GM19468 (cell line): ENCODE measurements at regions not wholly inside any gene's neighbourhood (a gene's known extent, or its start where the extent isn't known, plus 50 kb on each side); places are given as distances from the start of the nearest gene placed in this dataset.
"Not testable (repeated sequence)": the region's sequence is repeated elsewhere in the genome, so short reads cannot be mapped to it uniquely, and the experiment has no call there.

Source experiments
- ATAC-seq: cut with Tn5 transposase; IDR thresholded peaks from one replicate; pipeline ENCODE4 v1.9.1; 2021; ENCODE audit warnings: mild to moderate bottlenecking, moderate library complexity, moderate number of reproducible peaks; ENCODE audit not compliant: unreplicated experiment; ENCODE audit errors: extremely low read depth

- no peak for ATAC-seq
Observed at GRCh38 chrX:4655743-4656142, 942.3 kb upstream of the PRKX start.

GRCh38 chrX:4642114-4642513, 928.7 kb upstream of the PRKX start:
- ATAC-seq: no peak

DNA sequence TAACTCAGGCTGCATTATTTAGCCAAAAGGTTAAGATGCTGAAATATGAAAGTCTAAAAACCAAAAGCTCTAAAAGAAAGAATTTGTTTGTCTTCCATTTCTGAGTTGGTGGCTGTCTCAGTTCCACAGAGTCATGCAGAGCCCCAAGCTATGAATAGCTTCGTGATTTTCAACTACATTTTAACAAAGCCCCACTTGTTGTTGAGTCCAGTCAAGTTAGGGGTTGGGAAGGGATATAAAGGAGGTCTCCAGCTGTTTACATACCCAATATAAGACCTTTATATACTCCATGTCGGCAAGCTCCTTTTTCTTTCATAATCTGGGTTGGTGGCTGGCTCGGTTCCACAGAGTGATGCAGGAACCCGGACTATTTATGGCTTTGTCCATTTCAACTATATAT, 924.6 kb upstream of the PRKX start:
- ATAC-seq: no peak

GRCh38 chrX:4627414-4627813, 914.0 kb upstream of the PRKX start:
- ATAC-seq: no peak

GRCh38 chrX:4622486-4623167, 909.2 kb upstream of the PRKX start:
- ATAC-seq: no peak

DNA sequence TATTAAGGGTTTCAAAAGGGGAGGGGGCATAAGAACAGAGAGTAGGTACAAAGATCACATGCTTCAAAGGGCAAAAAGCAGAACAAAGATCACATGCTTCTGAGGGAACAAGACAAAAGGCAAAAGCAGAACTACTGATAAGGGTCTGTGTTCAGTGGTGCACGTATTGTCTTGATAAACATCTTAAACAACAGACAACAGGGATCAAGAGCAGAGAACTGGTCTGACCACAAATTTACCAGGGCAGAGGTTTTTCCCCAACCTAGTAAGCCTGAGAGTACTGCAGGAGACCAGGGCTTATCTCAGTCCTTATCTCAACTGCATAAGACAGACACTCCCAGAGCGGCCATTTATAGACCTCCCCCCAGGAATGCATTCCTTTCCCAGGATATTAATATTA, 900.2 kb upstream of the PRKX start:
- not testable (repeated sequence) for ATAC-seq

DNA sequence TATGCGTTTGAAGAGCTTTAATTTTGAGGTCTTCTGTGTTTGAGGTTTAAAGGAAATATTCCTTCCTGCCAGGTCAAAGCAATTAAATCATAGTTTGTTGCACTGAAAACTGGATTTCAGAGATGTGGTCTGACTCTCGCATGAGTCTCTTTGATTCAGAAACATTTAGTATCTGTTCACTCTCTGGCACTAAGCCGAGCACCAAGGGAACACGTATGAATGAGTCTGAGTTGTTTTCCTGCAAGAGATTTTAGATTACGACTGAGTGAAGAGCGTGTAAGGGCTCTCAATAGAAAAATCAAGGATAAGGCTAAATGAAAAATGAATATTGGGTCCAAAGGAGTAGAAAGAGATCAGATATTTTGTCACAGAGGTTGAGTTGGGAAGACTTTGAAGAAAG, 875.4 kb upstream of the PRKX start:
- no peak for ATAC-seq

GRCh38 chrX:4588466-4588865, 875.0 kb upstream of the PRKX start:
- no peak for ATAC-seq

- ATAC-seq: no peak
Observed at GRCh38 chrX:4588056-4588455, 874.6 kb upstream of the PRKX start.

- ATAC-seq: no peak
Observed at GRCh38 chrX:4579999-4580398, 866.5 kb upstream of the PRKX start.

- no peak for ATAC-seq
Observed at GRCh38 chrX:4579480-4579879, 866.0 kb upstream of the PRKX start.

- no peak for ATAC-seq
Observed at GRCh38 chrX:4572691-4573090, 859.2 kb upstream of the PRKX start.

GRCh38 chrX:4570151-4570550, 856.7 kb upstream of the PRKX start:
- no peak for ATAC-seq

DNA sequence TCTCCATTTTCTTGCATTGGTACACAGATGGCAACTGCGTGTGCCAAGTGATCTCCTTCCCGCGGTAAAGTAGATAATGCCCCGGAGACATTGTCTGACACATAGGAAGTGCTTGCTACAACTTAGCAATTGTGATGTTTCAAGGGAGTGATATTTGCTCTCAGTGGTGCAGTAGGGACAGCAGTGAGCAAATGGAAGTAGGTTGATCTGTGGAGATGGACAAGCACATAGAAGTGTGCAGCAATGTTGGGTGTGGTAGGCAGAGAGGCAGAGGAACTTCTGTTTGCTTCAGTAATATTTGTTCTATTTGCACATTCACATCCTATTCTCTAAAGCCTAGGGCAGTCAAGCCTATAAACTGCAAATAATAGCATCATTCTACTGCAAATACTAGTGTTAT, 846.7 kb upstream of the PRKX start:
- no peak for ATAC-seq

DNA sequence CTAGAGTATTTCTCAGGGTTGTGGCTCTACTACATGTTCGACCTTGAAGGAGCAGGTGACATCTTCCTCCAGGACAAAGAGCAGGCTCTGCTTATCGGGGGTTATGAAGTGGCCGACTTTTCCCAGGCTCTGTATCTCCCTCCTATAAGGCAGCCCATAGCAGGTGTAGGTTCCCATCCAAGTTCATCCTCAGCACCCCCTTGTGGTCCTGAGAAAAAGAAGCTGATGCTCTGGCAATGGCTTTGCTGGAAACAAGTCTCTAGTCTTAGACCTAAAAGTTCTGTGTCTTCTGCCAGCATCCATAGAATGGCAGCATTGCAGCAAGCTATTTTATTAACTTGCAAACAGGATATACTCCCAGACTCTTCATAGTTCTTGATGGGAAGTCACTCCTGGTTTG, 836.6 kb upstream of the PRKX start:
- ATAC-seq: no peak

DNA sequence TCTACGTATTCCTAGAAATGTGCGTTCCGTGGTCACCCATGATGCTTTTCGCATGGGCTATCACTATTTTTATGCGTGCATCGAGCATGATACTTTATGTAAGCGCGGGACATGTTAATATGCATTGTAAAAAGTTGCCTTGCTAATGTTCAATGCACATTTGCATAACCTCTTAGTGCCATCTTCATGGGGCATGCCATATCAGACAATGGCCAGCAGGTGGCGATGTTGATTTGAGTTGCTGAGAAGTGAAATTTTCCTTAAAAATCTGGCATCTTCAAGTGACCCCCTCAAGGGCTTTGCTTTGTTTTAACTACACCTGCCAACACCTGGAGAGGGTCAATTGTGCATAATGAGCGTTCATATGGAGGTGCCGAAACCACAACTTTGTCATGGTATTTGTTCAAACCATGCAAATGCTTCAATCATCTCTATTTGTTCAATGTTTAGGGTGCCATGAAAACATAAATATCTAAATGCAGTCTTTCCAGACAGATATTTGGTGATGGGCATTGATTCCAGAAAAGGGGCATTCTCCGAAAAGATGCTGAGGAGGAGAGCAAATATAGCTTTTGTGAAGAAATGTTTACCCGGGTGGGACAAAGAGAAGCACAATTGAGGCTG, 833.9 kb upstream of the PRKX start:
- ATAC-seq: peak; percentile 40

DNA sequence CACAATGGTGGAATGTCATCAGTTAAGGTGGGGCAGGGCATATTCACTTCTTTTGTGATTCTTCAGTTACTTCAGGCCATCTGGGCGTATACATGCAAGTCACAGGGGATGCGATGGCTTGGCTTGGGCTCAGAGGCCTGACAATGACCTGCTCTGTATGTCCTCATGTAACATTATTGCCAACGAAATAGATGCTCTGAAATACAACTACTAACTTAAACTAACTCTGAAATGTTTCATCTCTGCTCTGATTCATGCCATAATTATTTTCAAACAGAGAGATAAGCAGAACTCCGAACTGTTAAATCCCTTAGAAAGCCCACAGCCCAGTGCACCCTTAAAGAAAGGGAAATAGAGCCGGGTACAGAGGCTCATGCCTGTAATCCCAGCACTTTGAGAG, 832.7 kb upstream of the PRKX start:
- not testable (repeated sequence) for ATAC-seq

DNA sequence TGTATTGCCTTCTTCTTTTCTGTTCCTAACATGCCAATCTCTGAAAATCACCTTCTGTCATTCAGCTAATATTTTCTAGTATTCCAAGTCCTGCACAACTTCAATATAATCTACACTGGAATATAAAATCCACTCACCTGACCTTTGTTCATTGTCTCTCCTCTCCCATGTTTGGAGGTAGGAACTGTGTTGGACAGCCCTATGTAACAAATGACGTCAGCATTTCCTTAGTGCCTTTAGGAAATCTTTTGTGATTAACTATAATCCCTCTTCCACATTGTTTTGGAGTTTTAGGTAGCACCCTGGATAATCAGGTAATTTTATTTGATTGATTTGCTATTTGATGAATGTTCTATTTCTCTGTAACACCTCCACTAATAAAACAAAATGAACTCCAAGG, 814.8 kb upstream of the PRKX start:
- ATAC-seq: no peak

DNA sequence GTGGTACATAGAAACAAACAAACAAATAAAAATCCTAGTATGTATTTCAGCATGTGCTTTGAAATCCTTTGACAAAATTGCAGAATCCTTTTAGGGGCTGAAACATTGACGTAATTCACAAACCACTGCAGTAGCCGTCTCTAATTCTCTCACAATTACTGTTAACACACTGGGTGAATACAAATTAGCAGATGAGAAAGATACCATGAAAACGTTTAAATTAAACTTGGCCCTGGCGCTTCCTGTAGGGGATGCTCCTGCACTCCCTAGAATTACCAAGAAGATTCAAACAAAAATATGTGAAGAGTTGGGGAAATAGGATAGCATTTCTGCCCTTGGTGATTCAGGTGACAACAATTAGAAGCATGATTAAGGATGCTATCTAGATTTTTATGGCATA, 772.5 kb upstream of the PRKX start:
- ATAC-seq: no peak

DNA sequence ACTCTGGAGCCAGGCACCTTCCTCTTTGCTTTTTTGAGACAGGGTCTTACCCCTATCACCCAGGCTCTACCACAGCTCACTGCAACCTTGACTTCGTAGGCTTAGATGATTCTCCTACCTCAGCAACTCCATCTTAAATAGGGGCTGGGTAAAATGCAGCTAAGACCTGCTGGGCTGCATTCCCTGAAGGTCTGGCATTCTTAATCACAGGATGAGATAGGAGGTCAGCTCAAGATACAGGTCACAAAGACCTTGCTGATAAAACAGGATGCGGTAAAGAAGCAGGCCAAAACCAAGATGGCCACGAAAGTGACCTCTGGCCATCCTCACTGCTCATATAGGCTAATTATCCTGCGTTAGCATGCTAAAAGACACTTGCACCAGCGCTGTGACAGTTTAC, 770.8 kb upstream of the PRKX start:
- ATAC-seq: no peak

DNA sequence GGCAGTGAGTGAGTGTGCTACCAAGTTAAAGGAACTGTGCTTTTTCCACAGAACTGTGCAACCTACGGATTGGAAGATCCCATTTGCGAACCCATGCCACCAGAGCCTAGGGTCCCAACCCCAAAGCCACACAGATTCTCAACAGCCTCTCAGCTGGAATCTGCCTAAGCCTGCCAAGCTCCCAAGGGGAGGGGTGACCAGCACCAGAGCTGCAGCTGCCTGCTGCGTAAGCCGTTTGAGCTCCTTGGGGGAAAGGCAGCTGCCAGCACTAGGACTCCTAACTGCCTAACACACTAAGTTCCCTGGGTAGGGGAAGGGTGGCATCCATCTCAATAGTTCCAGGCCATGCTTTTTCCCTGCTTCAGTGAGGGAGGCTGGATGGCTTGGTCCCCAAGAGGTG, 738.1 kb upstream of the PRKX start:
- ATAC-seq: no peak

DNA sequence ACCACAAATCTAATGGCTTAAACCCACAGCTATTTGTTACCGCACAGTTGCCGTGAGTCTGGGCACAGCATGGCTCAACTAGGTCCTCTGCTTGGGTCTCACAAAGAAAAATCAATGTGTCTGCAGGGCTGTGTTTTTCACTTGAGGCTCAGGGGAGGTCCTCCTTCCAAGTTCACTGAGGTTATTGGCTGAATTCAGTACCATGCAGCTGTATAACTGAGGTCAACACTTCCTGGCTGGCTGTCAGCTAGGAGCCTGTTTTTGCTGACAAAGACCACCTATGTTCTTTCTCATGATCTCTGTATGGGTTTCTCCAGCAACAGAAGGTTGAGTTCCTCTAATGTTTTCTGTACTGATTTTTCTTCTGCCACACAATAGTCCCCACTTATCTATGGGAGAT, 736.7 kb upstream of the PRKX start:
- ATAC-seq: no peak
